Suppressor macrophage treated with lipopolysaccharide for 4 hours (primary cell): ENCODE measurements at regions not wholly inside any gene's neighbourhood (a gene's known extent, or its start where the extent isn't known, plus 50 kb on each side); places are given as distances from the start of the nearest gene placed in this dataset.

ENCODE experiments used
- DNase-seq: peaks from one replicate; pipeline ENCODE4 v3.0.0-alpha.2; 2020

GRCh38 chr6:17227403-17227802 is 53.8 kb upstream of the RBM24 start:
- no peak for DNase-seq
